ENCODE measurements at regions not wholly inside any gene's neighbourhood (a gene's known extent, or its start where the extent isn't known, plus 50 kb on each side); places are given as distances from the start of the nearest gene placed in this dataset.

- TF ChIP-seq CBX3 (IDR thresholded peaks at IDR 0.05; ENCODE audit: low read depth) (no peak), ATF3 (IDR thresholded peaks at IDR 0.05) (no peak), REST (IDR thresholded peaks at IDR 0.05; ENCODE audit: low read depth) (no peak), EGR1 (IDR thresholded peaks at IDR 0.05; ENCODE audit: low read depth) (no peak), RAD21 (IDR thresholded peaks at IDR 0.05; ENCODE audit: low read depth) (no peak)
Measured at GRCh38 chr4:188657365-188657764, 518.1 kb downstream of the TRIML1 start (continued).

- Histone ChIP-seq H4K20me1 (ENCODE audit: insufficient read depth) (no peaks in the 10 kb centered on the region), H3K4me2 (ENCODE audit: low read length) (no peak overlapping the region), H3K9me3 (ENCODE audit: control insufficient read depth in 1 of 2, insufficient read depth in 1 of 2, low read depth in 1 of 2, low read length in 2 of 2) (no peaks in the 10 kb centered on the region), H3K4me3 (replicated peaks in 1 of 2; ENCODE audit: low read depth in 1 of 2, low read length in 2 of 2) (no peak overlapping the region), H3K79me2 (ENCODE audit: insufficient read depth, low read length) (no peaks in the 10 kb centered on the region), H3K27ac (ENCODE audit: low read depth, low read length) (no peak overlapping the region), H3K36me3 (ENCODE audit: control insufficient read depth in 1 of 2, insufficient read depth in 2 of 2, low read length in 2 of 2) (no peaks in the 10 kb centered on the region), H3K4me1 (ENCODE audit: control insufficient read depth in 1 of 2, insufficient read depth in 2 of 2, low read length in 2 of 2) (no peaks in the 10 kb centered on the region), H2AFZ (ENCODE audit: low read depth, low read length, poor library complexity, severe bottlenecking) (no peak overlapping the region), H3K27me3 (ENCODE audit: insufficient read depth, low read length) (no peaks in the 10 kb centered on the region), H3K9ac (ENCODE audit: low read length) (no peak overlapping the region), H3K9me2 (ENCODE audit: insufficient read depth) (no peaks in the 10 kb centered on the region)
- ATAC-seq (no peak), DNase-seq (ENCODE audit: low read depth, low spot score) (no peak)
- RAD21 ChIA-PET (ENCODE audit: low non-redundant PET in 1 of 2, low total read pairs in 2 of 2, uncharacterized antibody in 2 of 2, unreplicated experiment in 2 of 2): no interaction called here
- CTCF ChIA-PET: no interaction called here
- no TSS peak for BruUV-seq (replicated peaks)
- intact Hi-C loops (cut with micrococcal nuclease): no loop called here
- POLR2A ChIA-PET: no interaction called here
- TF ChIP-seq EZH2phosphoT487 (IDR thresholded peaks at IDR 0.05; ENCODE audit: borderline replicate concordance) (no peak), POLR2A (IDR thresholded peaks at IDR 0.05; ENCODE audit: borderline replicate concordance, extremely low read depth, insufficient read depth, insufficient read length) (no peak), MAX (IDR thresholded peaks at IDR 0.05) (no peak), ELF1 (IDR thresholded peaks at IDR 0.05; ENCODE audit: borderline replicate concordance, low read depth) (no peak), EGR1 (IDR thresholded peaks at IDR 0.05; ENCODE audit: low read depth) (no peak), ZBTB33 (IDR thresholded peaks at IDR 0.05; ENCODE audit: extremely low read depth, insufficient replicate concordance, low read length) (no peak), TCF7L2 (IDR thresholded peaks at IDR 0.05; ENCODE audit: borderline replicate concordance, extremely low read depth, insufficient read depth, insufficient read length) (no peak), ATF3 (IDR thresholded peaks at IDR 0.05) (no peak), SIN3A (IDR thresholded peaks at IDR 0.05; ENCODE audit: low read depth) (no peak), JUND (IDR thresholded peaks at IDR 0.05) (no peak), YY1 (IDR thresholded peaks at IDR 0.05; ENCODE audit: extremely low read depth, insufficient replicate concordance, low read depth, low read length) (no peak), FOSL1 (IDR thresholded peaks at IDR 0.05; ENCODE audit: low read depth) (no peak), SP1 (IDR thresholded peaks at IDR 0.05; ENCODE audit: low read depth) (no peak)
Measured at GRCh38 chr4:188658958-188659522, 519.8 kb downstream of the TRIML1 start.
